CD1c-positive myeloid dendritic cell (primary cell): ENCODE measurements at regions not wholly inside any gene's neighbourhood (a gene's known extent, or its start where the extent isn't known, plus 50 kb on each side); places are given as distances from the start of the nearest gene placed in this dataset.
"Not testable (repeated sequence)": the region's sequence is repeated elsewhere in the genome, so short reads cannot be mapped to it uniquely, and the experiment has no call there.

ENCODE experiments used
- DNase-seq: peaks from one replicate; pipeline ENCODE4 v3.0.0-alpha.2; 2016; ENCODE audit errors: extremely low spot score

- not testable (repeated sequence) for DNase-seq
Observed at GRCh38 chr13:52565324-52565723, 76.9 kb upstream of the HNRNPA1L2 start.

DNA sequence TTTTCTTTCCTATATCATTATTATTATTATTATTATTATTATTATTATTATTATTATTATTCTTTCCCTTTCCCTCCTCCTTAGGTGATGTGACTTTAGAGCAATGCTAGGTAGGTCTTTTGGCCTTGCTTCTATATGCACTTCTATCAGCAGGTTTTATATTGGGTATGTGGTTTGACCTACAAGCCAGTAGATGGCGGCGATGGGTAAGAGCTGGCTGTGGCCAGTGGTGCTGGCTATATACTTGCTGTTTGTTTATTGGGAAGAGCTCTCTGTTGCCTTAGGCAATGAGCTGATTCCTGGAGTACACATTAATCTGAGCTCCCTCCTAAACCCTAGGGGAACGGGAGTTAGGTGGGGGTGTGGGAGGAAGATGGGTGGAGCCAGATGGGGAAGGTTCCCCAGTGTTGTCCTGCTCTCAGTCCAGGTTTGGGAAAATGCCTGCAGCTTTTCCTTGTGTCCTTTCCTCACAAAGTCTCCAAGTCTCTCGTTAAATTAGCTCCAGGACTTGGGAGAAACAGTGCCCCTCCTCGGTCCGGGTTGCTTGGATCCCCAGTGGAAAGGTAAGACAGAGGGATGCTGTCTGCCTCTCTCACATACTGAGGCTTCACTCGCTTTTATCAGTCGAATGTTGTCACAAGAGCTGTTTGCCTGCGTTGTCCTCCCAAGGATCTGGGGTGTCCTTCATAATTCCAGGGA lies 72.2 kb upstream of the HNRNPA1L2 start:
- DNase-seq: peak; percentile 32

GRCh38 chr13:52571163-52571562 lies 71.1 kb upstream of the HNRNPA1L2 start:
- DNase-seq: not testable (repeated sequence)

GRCh38 chr13:52582962-52583361 lies 59.3 kb upstream of the HNRNPA1L2 start:
- not testable (repeated sequence) for DNase-seq
